Right atrium auricular region (tissue), 2 donors: ENCODE measurements at regions not wholly inside any gene's neighbourhood (a gene's known extent, or its start where the extent isn't known, plus 50 kb on each side); places are given as distances from the start of the nearest gene placed in this dataset.

ENCODE experiments used
- DNase-seq: peaks from one replicate; pipeline ENCODE4 v3.0.0-alpha.2; 2019; ENCODE audit warnings: low spot score
- H3K27ac ChIP-seq, 2 donors: fragments of 200-600 bp; sonication (generic); 1 replicate in 1 of 2; 2 replicates in 1 of 2; pipeline ENCODE4 v1.5.1; 2016 to 2019
- H3K27me3 ChIP-seq, 2 donors: fragments of 200-600 bp; sonication (generic); one replicate each; pipeline versions ENCODE4 v1.5.1 to v1.6.0; 2017 to 2019
- H3K36me3 ChIP-seq: fragments of 200-600 bp; sonication (generic); one replicate; pipeline ENCODE4 v1.5.1; 2016
- H3K4me1 ChIP-seq, 2 donors: fragments of 200-600 bp; sonication (generic); one replicate each; pipeline versions ENCODE4 v1.5.1 to v1.6.0; 2017 to 2019
- H3K4me3 ChIP-seq, 2 donors: fragments of 200-600 bp; sonication (generic); 1 replicate in 1 of 2; 2 replicates in 1 of 2; pipeline ENCODE4 v1.5.1; 2017 to 2019; ENCODE audit warnings: mild to moderate bottlenecking in 1 of 2, moderate library complexity in 1 of 2
- H3K9me3 ChIP-seq, 2 donors: fragments of 200-600 bp; sonication (generic); one replicate each; pipeline ENCODE4 v1.5.1; 2019
- CTCF ChIP-seq, 2 donors: fragments of 200-600 bp; sonication (generic); IDR thresholded peaks; one replicate each; pipeline ENCODE4 v1.5.1; 2019; ENCODE audit warnings: antibody characterized with exemption in 2 of 2

- H3K4me3 ChIP-seq = no peak overlapping the region
- DNase-seq = no peak
Observed at GRCh38 chr6:88473589-88473988, 307.4 kb upstream of the CNR1 start.

GRCh38 chr6:88472851-88473525, 306.8 kb upstream of the CNR1 start:
- no peaks in the 10 kb centered on the region for H3K4me1 ChIP-seq
- no peak overlapping the region for H3K4me3 ChIP-seq
- no peaks in the 10 kb centered on the region for H3K27me3 ChIP-seq
- H3K9me3 ChIP-seq = no peaks in the 10 kb centered on the region
- no peaks in the 10 kb centered on the region for H3K36me3 ChIP-seq
- no peak for TF ChIP-seq CTCF (IDR thresholded peaks at IDR 0.05)
- no peak for DNase-seq
- no peak overlapping the region for H3K27ac ChIP-seq

More at GRCh38 chr6:88473589-88473988, 307.4 kb upstream of the CNR1 start:
- Histone ChIP-seq H3K27ac (no peak overlapping the region), H3K27me3 (no peaks in the 10 kb centered on the region), H3K9me3 (no peaks in the 10 kb centered on the region), H3K4me1 (no peaks in the 10 kb centered on the region), H3K36me3 (no peaks in the 10 kb centered on the region)
- TF ChIP-seq CTCF (IDR thresholded peaks at IDR 0.05) = no peak

GRCh38 chr6:88459643-88460042, 293.5 kb upstream of the CNR1 start:
- H3K36me3 ChIP-seq = no peaks in the 10 kb centered on the region
- no peak for TF ChIP-seq CTCF (IDR thresholded peaks at IDR 0.05)
- H3K4me3 ChIP-seq = no peak overlapping the region
- H3K9me3 ChIP-seq = peaks cover 0 to 5% of the 10 kb centered on the region in 2 donors
- no peaks in the 10 kb centered on the region for H3K4me1 ChIP-seq
- no peak overlapping the region for H3K27ac ChIP-seq
- no peaks in the 10 kb centered on the region for H3K27me3 ChIP-seq
- DNase-seq = no peak

GRCh38 chr6:88459189-88459588, 293.0 kb upstream of the CNR1 start:
- Histone ChIP-seq H3K27me3 (no peaks in the 10 kb centered on the region), H3K36me3 (no peaks in the 10 kb centered on the region), H3K4me1 (no peaks in the 10 kb centered on the region), H3K27ac (no peak overlapping the region), H3K4me3 (no peak overlapping the region), H3K9me3 (peaks cover 0 to 5% of the 10 kb centered on the region in 2 donors)
- TF ChIP-seq CTCF (IDR thresholded peaks at IDR 0.05) = no peak
- DNase-seq = no peak

GRCh38 chr6:88458662-88459061, 292.5 kb upstream of the CNR1 start:
- no peak for TF ChIP-seq CTCF (IDR thresholded peaks at IDR 0.05)
- no peak for DNase-seq
- H3K4me1 ChIP-seq = no peaks in the 10 kb centered on the region
- H3K36me3 ChIP-seq = no peaks in the 10 kb centered on the region
- H3K27me3 ChIP-seq = no peaks in the 10 kb centered on the region
- H3K27ac ChIP-seq = no peak overlapping the region
- H3K9me3 ChIP-seq = peaks cover 0 to 5% of the 10 kb centered on the region in 2 donors
- no peak overlapping the region for H3K4me3 ChIP-seq
